ENCODE measurements at regions not wholly inside any gene's neighbourhood (a gene's known extent, or its start where the extent isn't known, plus 50 kb on each side); places are given as distances from the start of the nearest gene placed in this dataset.

- H3K27me3 ChIP-seq, result no peaks in the 10 kb centered on the region
- TF ChIP-seq EP300 (IDR thresholded peaks at IDR 0.05; ENCODE audit: low read depth), result no peak
- no peak for TF ChIP-seq POLR2A (IDR thresholded peaks at IDR 0.05)
- TF ChIP-seq, protein P1, sequence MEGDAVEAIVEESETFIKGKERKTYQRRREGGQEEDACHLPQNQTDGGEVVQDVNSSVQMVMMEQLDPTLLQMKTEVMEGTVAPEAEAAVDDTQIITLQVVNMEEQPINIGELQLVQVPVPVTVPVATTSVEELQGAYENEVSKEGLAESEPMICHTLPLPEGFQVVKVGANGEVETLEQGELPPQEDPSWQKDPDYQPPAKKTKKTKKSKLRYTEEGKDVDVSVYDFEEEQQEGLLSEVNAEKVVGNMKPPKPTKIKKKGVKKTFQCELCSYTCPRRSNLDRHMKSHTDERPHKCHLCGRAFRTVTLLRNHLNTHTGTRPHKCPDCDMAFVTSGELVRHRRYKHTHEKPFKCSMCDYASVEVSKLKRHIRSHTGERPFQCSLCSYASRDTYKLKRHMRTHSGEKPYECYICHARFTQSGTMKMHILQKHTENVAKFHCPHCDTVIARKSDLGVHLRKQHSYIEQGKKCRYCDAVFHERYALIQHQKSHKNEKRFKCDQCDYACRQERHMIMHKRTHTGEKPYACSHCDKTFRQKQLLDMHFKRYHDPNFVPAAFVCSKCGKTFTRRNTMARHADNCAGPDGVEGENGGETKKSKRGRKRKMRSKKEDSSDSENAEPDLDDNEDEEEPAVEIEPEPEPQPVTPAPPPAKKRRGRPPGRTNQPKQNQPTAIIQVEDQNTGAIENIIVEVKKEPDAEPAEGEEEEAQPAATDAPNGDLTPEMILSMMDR (IDR thresholded peaks at IDR 0.05), result no peak
- TF ChIP-seq POLR2AphosphoS5 (IDR thresholded peaks at IDR 0.05), result no peak
- H3K4me3 ChIP-seq, result no peak overlapping the region
- H3K4me1 ChIP-seq, result no peaks in the 10 kb centered on the region
- no peaks in the 10 kb centered on the region for H3K36me3 ChIP-seq
- no peak for DNase-seq
- in situ Hi-C loops (cut with MboI; ENCODE audit: low pct_ligation_motif_present in 1 of 4, low pct_unique_long_range_greater_than_20kb in 1 of 4, low sequenced_read_pairs in 3 of 4), result loop anchor here in 3 of 4 donors (10.0 to 25.0 kb wide), 3 partner anchors 223 to 398 kb away; no protein-coding TSS in a partner anchor
- no peaks in the 10 kb centered on the region for H3K9me3 ChIP-seq
- intact Hi-C loops (cut with DNase I; ENCODE audit: low total_unique reads), result no loop called here
- no peak overlapping the region for H3K27ac ChIP-seq
- WGBS, 2 donors (ENCODE audit: low coverage in 1 of 2), result 76 to 100% methylated on average over 1 to 7 of the region's 11 CpGs
Measured at GRCh38 chr16:11413907-11414595, 68.8 kb downstream of the RMI2 start.

GRCh38 chr16:11414815-11415775 lies 69.8 kb downstream of the RMI2 start:
- DNase-seq, result no peak
- H3K4me3 ChIP-seq, result no peak overlapping the region
- no peak overlapping the region for H3K27ac ChIP-seq
- 78% methylated on average over 21 of the region's 21 CpGs; no CpG with 5 or more reads in 1 of the 2 donors for WGBS, 2 donors (ENCODE audit: low coverage in 1 of 2)
- in situ Hi-C loops (cut with MboI; ENCODE audit: low pct_ligation_motif_present in 1 of 4, low pct_unique_long_range_greater_than_20kb in 1 of 4, low sequenced_read_pairs in 3 of 4), result loop anchor here in 3 of 4 donors (10.0 to 25.0 kb wide), 3 partner anchors 222 to 397 kb away; no protein-coding TSS in a partner anchor
- no peaks in the 10 kb centered on the region for H3K4me1 ChIP-seq
- intact Hi-C loops (cut with DNase I; ENCODE audit: low total_unique reads), result no loop called here
- H3K36me3 ChIP-seq, result no peaks in the 10 kb centered on the region
- TF ChIP-seq, protein P1 (IDR thresholded peaks at IDR 0.05), result no peak
- TF ChIP-seq POLR2A (IDR thresholded peaks at IDR 0.05) (no peak), POLR2AphosphoS5 (IDR thresholded peaks at IDR 0.05) (no peak), EP300 (IDR thresholded peaks at IDR 0.05; ENCODE audit: low read depth) (no peak)
- no peaks in the 10 kb centered on the region for H3K27me3 ChIP-seq
- no peaks in the 10 kb centered on the region for H3K9me3 ChIP-seq

GRCh38 chr16:11416228-11417001 lies 71.2 kb downstream of the RMI2 start:
- Histone ChIP-seq H3K9me3 (no peaks in the 10 kb centered on the region), H3K4me3 (no peak overlapping the region), H3K36me3 (no peaks in the 10 kb centered on the region), H3K4me1 (no peaks in the 10 kb centered on the region), H3K27ac (no peak overlapping the region), H3K27me3 (no peaks in the 10 kb centered on the region)
- DNase-seq, result no peak
- WGBS, 2 donors (ENCODE audit: low coverage in 1 of 2), result 87 to 89% methylated on average over 10 to 16 of the region's 16 CpGs
- in situ Hi-C loops (cut with MboI; ENCODE audit: low pct_ligation_motif_present in 1 of 4, low pct_unique_long_range_greater_than_20kb in 1 of 4, low sequenced_read_pairs in 3 of 4) (loop anchor here in 3 of 4 donors (10.0 to 25.0 kb wide), 3 partner anchors 221 to 396 kb away; no protein-coding TSS in a partner anchor), intact Hi-C loops (cut with DNase I; ENCODE audit: low total_unique reads) (no loop called here)
- TF ChIP-seq, protein P1 (IDR thresholded peaks at IDR 0.05), result no peak
- no peak for TF ChIP-seq POLR2A (IDR thresholded peaks at IDR 0.05)

All from transverse colon (tissue), 4 donors.